Osteocyte (in vitro differentiated cells): ENCODE measurements at regions not wholly inside any gene's neighbourhood (a gene's known extent, or its start where the extent isn't known, plus 50 kb on each side); places are given as distances from the start of the nearest gene placed in this dataset.

ENCODE experiments used
- DNase-seq: peaks from one replicate; pipeline ENCODE4 v3.0.0; 2021; ENCODE audit warnings: mixed read lengths; ENCODE audit not compliant: unreplicated experiment; ENCODE audit errors: extremely low spot score
- H3K27ac Mint-ChIP-seq: one replicate; pipeline ENCODE4 v1.8.0; 2021; ENCODE audit warnings: mild to moderate bottlenecking, mixed read lengths; ENCODE audit not compliant: unreplicated experiment
- H3K27me3 Mint-ChIP-seq: one replicate; pipeline ENCODE4 v1.8.0; 2021; ENCODE audit warnings: mixed read lengths; ENCODE audit not compliant: unreplicated experiment
- H3K36me3 Mint-ChIP-seq: one replicate; pipeline ENCODE4 v1.8.0; 2021; ENCODE audit warnings: mixed read lengths; ENCODE audit not compliant: unreplicated experiment
- H3K4me1 Mint-ChIP-seq: one replicate; pipeline ENCODE4 v1.8.0; 2021; ENCODE audit warnings: mixed read lengths; ENCODE audit not compliant: unreplicated experiment
- H3K4me3 Mint-ChIP-seq: one replicate; pipeline ENCODE4 v1.8.0; 2021; ENCODE audit warnings: mild to moderate bottlenecking, moderate library complexity, mixed read lengths; ENCODE audit not compliant: unreplicated experiment
- H3K9me3 Mint-ChIP-seq: one replicate; pipeline ENCODE4 v1.8.0; 2021; ENCODE audit warnings: mixed read lengths; ENCODE audit not compliant: unreplicated experiment
- CTCF ChIP-seq: fragments of 200-600 bp; sonication (generic); IDR thresholded peaks from 2 replicates; pipeline ENCODE4 v1.5.0; 2021; ENCODE audit warnings: antibody characterized with exemption, mild to moderate bottlenecking, moderate library complexity

DNA sequence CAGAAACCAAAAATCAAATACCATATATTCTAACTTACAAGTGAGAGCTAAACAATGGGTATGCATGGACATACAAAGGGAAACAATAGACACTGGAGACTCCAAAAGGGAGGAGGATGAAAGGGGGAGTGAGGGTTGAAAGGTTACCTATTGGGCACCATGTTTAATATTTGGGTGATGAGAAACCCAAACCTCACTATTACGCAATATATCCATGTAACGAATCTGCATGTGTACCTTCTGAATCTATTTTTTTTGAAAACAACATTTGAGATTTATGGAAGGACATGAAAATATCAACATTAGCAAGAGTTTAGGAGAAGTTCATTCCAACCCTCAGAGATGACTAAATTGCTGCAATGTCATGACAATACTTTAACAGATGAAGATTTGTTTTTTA lies 586.1 kb downstream of the GBA3 start:
- TF ChIP-seq CTCF, result no peak
- no peak overlapping the region for H3K4me3 Mint-ChIP-seq
- no peaks in the 10 kb centered on the region for H3K36me3 Mint-ChIP-seq

DNA sequence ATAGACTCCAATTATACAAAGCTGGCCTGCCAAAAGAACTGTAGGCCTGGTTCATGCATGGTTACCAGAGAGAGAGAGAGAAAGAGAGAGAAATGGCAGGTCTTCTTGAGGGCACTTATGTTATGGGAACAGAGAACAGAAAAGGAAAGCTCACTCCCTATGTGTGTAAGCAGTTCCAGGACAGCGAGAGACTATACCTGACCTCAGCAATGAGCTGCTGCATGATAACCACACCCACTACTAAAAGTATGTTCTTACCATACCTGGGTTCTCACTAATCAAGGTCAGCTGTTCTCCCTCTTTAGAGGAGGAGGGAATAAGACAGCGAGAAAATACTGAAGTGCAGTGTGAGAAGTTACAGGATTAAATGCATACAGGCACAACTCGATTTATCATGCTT lies 583.3 kb downstream of the GBA3 start:
- H3K27ac Mint-ChIP-seq, result no peak overlapping the region
- H3K4me1 Mint-ChIP-seq, result no peaks in the 10 kb centered on the region
- no peaks in the 10 kb centered on the region for H3K9me3 Mint-ChIP-seq
- no peak for TF ChIP-seq CTCF
- H3K36me3 Mint-ChIP-seq, result no peaks in the 10 kb centered on the region
- H3K27me3 Mint-ChIP-seq, result no peaks in the 10 kb centered on the region
- H3K4me3 Mint-ChIP-seq, result no peak overlapping the region
- no peak for DNase-seq

More for the DNA sequence above, 586.1 kb downstream of the GBA3 start:
- Mint-ChIP-seq H3K27me3 (no peaks in the 10 kb centered on the region), H3K27ac (no peak overlapping the region), H3K9me3 (no peaks in the 10 kb centered on the region), H3K4me1 (no peaks in the 10 kb centered on the region)
- DNase-seq, result no peak

DNA sequence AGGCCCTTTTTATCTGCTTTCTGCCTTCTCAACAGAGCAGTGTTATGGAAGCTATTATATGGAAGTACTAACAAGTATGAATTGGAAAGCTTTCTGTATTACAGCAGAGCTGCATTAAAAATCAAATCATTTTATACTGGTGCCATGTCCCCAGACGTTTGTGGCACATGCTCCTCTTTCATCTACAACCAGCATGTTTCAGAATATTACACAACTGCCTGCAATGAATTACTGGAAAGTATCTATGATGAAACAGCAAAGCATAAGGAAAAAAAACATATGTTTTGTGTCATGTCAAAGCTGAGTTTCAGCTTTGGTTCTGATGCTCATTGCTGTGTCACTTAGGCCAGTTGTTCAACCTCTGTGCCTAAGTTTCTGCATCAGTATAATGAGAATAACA lies 576.8 kb downstream of the GBA3 start:
- DNase-seq, result no peak
- H3K36me3 Mint-ChIP-seq, result no peaks in the 10 kb centered on the region
- H3K4me1 Mint-ChIP-seq, result no peaks in the 10 kb centered on the region
- H3K4me3 Mint-ChIP-seq, result no peak overlapping the region
- H3K9me3 Mint-ChIP-seq, result no peaks in the 10 kb centered on the region
- TF ChIP-seq CTCF, result no peak
- H3K27me3 Mint-ChIP-seq, result peaks cover 5% of the 10 kb centered on the region
- no peak overlapping the region for H3K27ac Mint-ChIP-seq

- TF ChIP-seq CTCF, result no peak
- DNase-seq, result no peak
- Mint-ChIP-seq H3K27me3 (peaks cover 5% of the 10 kb centered on the region), H3K4me3 (no peak overlapping the region), H3K4me1 (no peaks in the 10 kb centered on the region), H3K36me3 (no peaks in the 10 kb centered on the region), H3K27ac (no peak overlapping the region), H3K9me3 (no peaks in the 10 kb centered on the region)
Observed at GRCh38 chr4:23268072-23268771, 575.5 kb downstream of the GBA3 start.

- Mint-ChIP-seq H3K36me3 (no peaks in the 10 kb centered on the region), H3K27ac (no peak overlapping the region), H3K4me3 (no peak overlapping the region), H3K4me1 (no peaks in the 10 kb centered on the region), H3K27me3 (peaks cover 5% of the 10 kb centered on the region), H3K9me3 (peaks cover 3% of the 10 kb centered on the region)
- TF ChIP-seq CTCF, result no peak
- DNase-seq, result no peak
Observed at GRCh38 chr4:23266401-23266800, 573.7 kb downstream of the GBA3 start.
